H9 (cell line): ENCODE measurements at regions not wholly inside any gene's neighbourhood (a gene's known extent, or its start where the extent isn't known, plus 50 kb on each side); places are given as distances from the start of the nearest gene placed in this dataset.

Source experiments
- DNase-seq: peaks from one replicate; pipeline ENCODE4 v3.0.0-alpha.2; 2017
- H2AFZ ChIP-seq: one replicate; pipeline ENCODE4 v1.6.1; 2013; ENCODE audit warnings: mild to moderate bottlenecking, low read length, control low read depth, moderate library complexity
- H2AK5ac ChIP-seq: 2 replicates; pipeline ENCODE4 v1.6.1; 2013; ENCODE audit warnings: low read length, control low read depth, mixed read lengths; ENCODE audit not compliant: insufficient read length
- H2BK120ac ChIP-seq: one replicate; pipeline ENCODE4 v1.6.1; 2013; ENCODE audit warnings: low read depth, mild to moderate bottlenecking, low read length, control low read depth, inconsistent platforms; ENCODE audit not compliant: poor library complexity, severe bottlenecking
- H2BK12ac ChIP-seq: 2 replicates; pipeline ENCODE4 v1.6.1; 2013; ENCODE audit warnings: low read length, control low read depth, mixed read lengths, low read depth; ENCODE audit not compliant: insufficient read length
- H2BK15ac ChIP-seq: 2 replicates; pipeline ENCODE4 v1.6.1; 2013; ENCODE audit warnings: low read depth, low read length, control low read depth
- H2BK20ac ChIP-seq: one replicate; pipeline ENCODE4 v1.6.1; 2013; ENCODE audit warnings: low read depth, mild to moderate bottlenecking, low read length, control low read depth, inconsistent platforms; ENCODE audit not compliant: poor library complexity, severe bottlenecking
- H2BK5ac ChIP-seq: 2 replicates; pipeline ENCODE4 v1.6.1; 2013; ENCODE audit warnings: low read length, control low read depth, mixed read lengths; ENCODE audit not compliant: insufficient read length
- H3K14ac ChIP-seq: 2 replicates; pipeline ENCODE4 v1.6.1; 2013; ENCODE audit warnings: low read length, control low read depth; ENCODE audit not compliant: insufficient read depth
- H3K18ac ChIP-seq: 2 replicates; pipeline ENCODE4 v1.6.1; 2013; ENCODE audit warnings: low read depth, mild to moderate bottlenecking, mixed read lengths, low read length, control low read depth; ENCODE audit not compliant: insufficient read length
- H3K23ac ChIP-seq: 2 replicates; pipeline ENCODE4 v1.6.1; 2013; ENCODE audit warnings: low read length, control low read depth, mixed read lengths, low read depth; ENCODE audit not compliant: insufficient read length
- H3K23me2 ChIP-seq: 2 replicates; pipeline ENCODE4 v1.6.1; 2013; ENCODE audit warnings: low read depth, mild to moderate bottlenecking, mixed read lengths, low read length, control low read depth; ENCODE audit not compliant: insufficient read length, poor library complexity, severe bottlenecking
- H3K27ac ChIP-seq: 2 replicates; pipeline ENCODE4 v1.5.1; 2013; ENCODE audit warnings: low read length, control low read depth, mixed read lengths, low read depth; ENCODE audit not compliant: insufficient read length
- H3K27me3 ChIP-seq: 2 replicates; pipeline ENCODE4 v1.6.1; 2013; ENCODE audit warnings: low read length, control low read depth, inconsistent platforms; ENCODE audit not compliant: insufficient read depth
- H3K4ac ChIP-seq: 2 replicates; pipeline ENCODE4 v1.6.1; 2013; ENCODE audit warnings: low read depth, mild to moderate bottlenecking, control low read depth, inconsistent platforms, low read length, moderate library complexity
- H3K4me1 ChIP-seq: 2 replicates; pipeline ENCODE4 v1.6.1; 2013; ENCODE audit warnings: low read length, control low read depth, inconsistent platforms; ENCODE audit not compliant: insufficient read depth
- H3K4me2 ChIP-seq: 2 replicates; pipeline ENCODE4 v1.6.1; 2013; ENCODE audit warnings: low read length, control low read depth, mixed read lengths; ENCODE audit not compliant: insufficient read length, insufficient read depth
- H3K56ac ChIP-seq: 2 replicates; pipeline ENCODE4 v1.6.1; 2013; ENCODE audit warnings: low read depth, mild to moderate bottlenecking, mixed read lengths, low read length, control low read depth; ENCODE audit not compliant: insufficient read length
- H3K79me1 ChIP-seq: 2 replicates; pipeline ENCODE4 v1.6.1; 2013; ENCODE audit warnings: low read depth, mild to moderate bottlenecking, moderate library complexity, low read length, control low read depth, inconsistent platforms; ENCODE audit not compliant: insufficient read depth, poor library complexity, severe bottlenecking
- H3K79me2 ChIP-seq: 2 replicates; pipeline ENCODE4 v1.6.1; 2013; ENCODE audit warnings: low read length, control low read depth, inconsistent platforms; ENCODE audit not compliant: insufficient read depth
- H3K9ac ChIP-seq: 2 replicates; pipeline ENCODE4 v1.6.1; 2013; ENCODE audit warnings: low read length, control low read depth, mixed read lengths; ENCODE audit not compliant: insufficient read length; ENCODE audit errors: extremely low read depth
- H3K9me3 ChIP-seq: one replicate; pipeline ENCODE4 v1.6.1; 2013; ENCODE audit warnings: low read depth, low read length, inconsistent platforms; ENCODE audit not compliant: control insufficient read depth
- H3T11ph ChIP-seq: one replicate; pipeline ENCODE4 v1.6.1; 2013; ENCODE audit warnings: mild to moderate bottlenecking, low read length, control low read depth, inconsistent platforms
- H4K20me1 ChIP-seq: one replicate; pipeline ENCODE4 v1.6.1; 2013; ENCODE audit not compliant: control insufficient read depth, insufficient read length, insufficient read depth
- H4K5ac ChIP-seq: 2 replicates; pipeline ENCODE4 v1.6.1; 2013; ENCODE audit warnings: low read depth, mild to moderate bottlenecking, mixed read lengths, low read length, control low read depth; ENCODE audit not compliant: insufficient read length
- H4K8ac ChIP-seq: replicated peaks from 2 replicates; pipeline ENCODE4 v1.6.1; 2013; ENCODE audit warnings: low read length, control low read depth, mixed read lengths, low read depth; ENCODE audit not compliant: insufficient read length
- H4K91ac ChIP-seq: 2 replicates; pipeline ENCODE4 v1.6.1; 2013; ENCODE audit warnings: low read depth, mild to moderate bottlenecking, moderate library complexity, mixed read lengths, low read length, control low read depth; ENCODE audit not compliant: insufficient read length
- H3K27ac Mint-ChIP-seq, 3 experiments: 2 replicates in 2 of 3; 3 replicates in 1 of 3; pipeline ENCODE4 v1.8.0; 2020 to 2021; ENCODE audit warnings: mixed read lengths in 3 of 3, mild to moderate bottlenecking in 1 of 3, moderate library complexity in 1 of 3
- H3K27me3 Mint-ChIP-seq: 2 replicates; pipeline ENCODE4 v1.8.0; 2021; ENCODE audit warnings: low read depth, mild to moderate bottlenecking, moderate library complexity, mixed read lengths
- H3K36me3 Mint-ChIP-seq, 3 experiments: 2 replicates in 2 of 3; 3 replicates in 1 of 3; pipeline ENCODE4 v1.8.0; 2020 to 2021; ENCODE audit warnings: low read depth in 3 of 3, mixed read lengths in 3 of 3; ENCODE audit not compliant: insufficient read depth in 1 of 3
- H3K4me1 Mint-ChIP-seq, 2 experiments: 2 replicates each; pipeline ENCODE4 v1.8.0; 2020; ENCODE audit warnings: mixed read lengths in 2 of 2
- H3K4me3 Mint-ChIP-seq, 2 experiments: 2 replicates in 1 of 2; 3 replicates in 1 of 2; pipeline ENCODE4 v1.8.0; 2020 to 2021; ENCODE audit warnings: mild to moderate bottlenecking in 2 of 2, mixed read lengths in 2 of 2, moderate library complexity in 1 of 2
- H3K9me3 Mint-ChIP-seq, 2 experiments: 2 replicates in 1 of 2; 3 replicates in 1 of 2; pipeline ENCODE4 v1.8.0; 2020; ENCODE audit warnings: mild to moderate bottlenecking in 2 of 2, mixed read lengths in 2 of 2, moderate library complexity in 1 of 2
- TF ChIP-seq, protein P1 (sequence below): fragments of 200-600 bp; sonication (generic); conservative IDR thresholded peaks from 3 replicates; pipeline ENCODE4 v1.8.0; 2021; ENCODE audit warnings: antibody characterized with exemption, mild to moderate bottlenecking

- H2BK12ac ChIP-seq = no peak overlapping the region
- H3K4me2 ChIP-seq = no peak overlapping the region
- H3K9me3 Mint-ChIP-seq = peaks cover 0 to 4% of the 10 kb centered on the region in 2 experiments; a peak in 2 of 5 replicates
Observed at GRCh38 chr2:34734662-34735061, 1135.6 kb upstream of the FAM98A start.

More at GRCh38 chr2:34734662-34735061, 1135.6 kb upstream of the FAM98A start:
- Histone ChIP-seq H3K4me1 (peaks cover 2% of the 10 kb centered on the region; the same call in 1 of the 2 replicates), H3K14ac (no peak overlapping the region), H3K18ac (no peak overlapping the region), H4K5ac (no peak overlapping the region), H3K79me1 (no peaks in the 10 kb centered on the region), H3K4ac (no peak overlapping the region), H3T11ph (no peak overlapping the region), H2AFZ (no peak overlapping the region), H3K9ac (no peak overlapping the region), H2BK5ac (no peak overlapping the region), H2BK15ac (no peak overlapping the region), H3K9me3 (no peaks in the 10 kb centered on the region), H4K91ac (no peak overlapping the region), H3K56ac (no peak overlapping the region), H3K27ac (peak overlapping the region; percentile 61), H3K23me2 (no peaks in the 10 kb centered on the region), H4K8ac (no peak overlapping the region), H4K20me1 (no peaks in the 10 kb centered on the region), H2BK20ac (no peak overlapping the region), H2BK120ac (no peak overlapping the region), H3K27me3 (no peaks in the 10 kb centered on the region), H3K23ac (no peak overlapping the region), H3K79me2 (no peaks in the 10 kb centered on the region), H2AK5ac (no peak overlapping the region)
- Mint-ChIP-seq H3K36me3 (peaks cover 10 to 22% (median 11%) of the 10 kb centered on the region in 3 experiments; a peak in 4 of 7 replicates), H3K4me3 (no peak overlapping the region), H3K27me3 (no peaks in the 10 kb centered on the region), H3K27ac (peak overlapping the region; percentile 76 to 96 (median 83); a peak in 6 of 7 replicates), H3K4me1 (peaks cover 51 to 52% of the 10 kb centered on the region in 2 experiments)
- DNase-seq = no peak
- TF ChIP-seq, protein P1, sequence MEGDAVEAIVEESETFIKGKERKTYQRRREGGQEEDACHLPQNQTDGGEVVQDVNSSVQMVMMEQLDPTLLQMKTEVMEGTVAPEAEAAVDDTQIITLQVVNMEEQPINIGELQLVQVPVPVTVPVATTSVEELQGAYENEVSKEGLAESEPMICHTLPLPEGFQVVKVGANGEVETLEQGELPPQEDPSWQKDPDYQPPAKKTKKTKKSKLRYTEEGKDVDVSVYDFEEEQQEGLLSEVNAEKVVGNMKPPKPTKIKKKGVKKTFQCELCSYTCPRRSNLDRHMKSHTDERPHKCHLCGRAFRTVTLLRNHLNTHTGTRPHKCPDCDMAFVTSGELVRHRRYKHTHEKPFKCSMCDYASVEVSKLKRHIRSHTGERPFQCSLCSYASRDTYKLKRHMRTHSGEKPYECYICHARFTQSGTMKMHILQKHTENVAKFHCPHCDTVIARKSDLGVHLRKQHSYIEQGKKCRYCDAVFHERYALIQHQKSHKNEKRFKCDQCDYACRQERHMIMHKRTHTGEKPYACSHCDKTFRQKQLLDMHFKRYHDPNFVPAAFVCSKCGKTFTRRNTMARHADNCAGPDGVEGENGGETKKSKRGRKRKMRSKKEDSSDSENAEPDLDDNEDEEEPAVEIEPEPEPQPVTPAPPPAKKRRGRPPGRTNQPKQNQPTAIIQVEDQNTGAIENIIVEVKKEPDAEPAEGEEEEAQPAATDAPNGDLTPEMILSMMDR = no peak
